GM19023 (cell line): ENCODE measurements at regions not wholly inside any gene's neighbourhood (a gene's known extent, or its start where the extent isn't known, plus 50 kb on each side); places are given as distances from the start of the nearest gene placed in this dataset.
"Not testable (repeated sequence)": the region's sequence is repeated elsewhere in the genome, so short reads cannot be mapped to it uniquely, and the experiment has no call there.

Experiments
- ATAC-seq: cut with Tn5 transposase; IDR thresholded peaks from one replicate; pipeline ENCODE4 v1.9.1; 2021; ENCODE audit warnings: mild to moderate bottlenecking, moderate library complexity; ENCODE audit not compliant: unreplicated experiment

- ATAC-seq, result no peak
Observed at GRCh38 chr3:118626453-118626852, 408.2 kb downstream of the IGSF11 start.

GRCh38 chr3:118628704-118629341 lies 405.8 kb downstream of the IGSF11 start:
- ATAC-seq, result peak; percentile 98

DNA sequence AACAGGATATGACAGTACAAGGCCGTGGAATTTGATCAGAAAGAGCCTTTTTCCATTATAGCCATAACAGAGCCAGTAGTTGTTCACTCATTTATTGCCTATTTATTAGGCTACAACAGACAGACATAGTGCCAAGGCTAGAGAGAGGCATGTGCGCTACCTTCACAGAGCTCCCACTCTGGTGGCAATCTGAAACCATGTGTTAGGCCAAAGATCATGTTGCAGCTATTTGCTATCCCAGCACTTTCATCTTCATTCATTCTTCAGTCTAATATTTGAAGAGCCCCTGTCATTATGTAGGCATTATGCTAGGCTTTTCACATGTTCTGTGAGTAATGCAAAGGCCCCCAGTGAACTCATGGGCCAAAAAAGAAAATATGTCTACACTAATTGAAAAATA lies 404.8 kb downstream of the IGSF11 start:
- ATAC-seq, result no peak

DNA sequence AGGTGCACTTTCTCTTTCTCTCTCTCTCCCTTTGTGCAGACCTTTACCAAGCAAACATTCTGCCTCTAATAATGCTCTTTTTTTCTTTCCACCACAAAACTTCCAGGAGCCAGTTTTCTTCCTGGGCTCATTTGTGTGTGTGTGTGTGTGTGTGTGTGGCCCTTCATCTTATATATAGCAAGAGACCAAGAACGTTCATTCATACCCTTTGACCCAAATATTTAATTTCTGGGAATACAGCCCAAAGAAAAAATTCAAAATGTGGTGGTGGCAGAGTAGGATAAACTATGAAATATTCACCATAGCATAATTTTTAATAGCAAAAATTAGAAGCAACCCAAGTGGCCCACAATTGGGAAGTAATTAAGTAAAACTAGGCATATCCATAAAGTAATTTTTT lies 398.9 kb downstream of the IGSF11 start:
- ATAC-seq, result no peak

DNA sequence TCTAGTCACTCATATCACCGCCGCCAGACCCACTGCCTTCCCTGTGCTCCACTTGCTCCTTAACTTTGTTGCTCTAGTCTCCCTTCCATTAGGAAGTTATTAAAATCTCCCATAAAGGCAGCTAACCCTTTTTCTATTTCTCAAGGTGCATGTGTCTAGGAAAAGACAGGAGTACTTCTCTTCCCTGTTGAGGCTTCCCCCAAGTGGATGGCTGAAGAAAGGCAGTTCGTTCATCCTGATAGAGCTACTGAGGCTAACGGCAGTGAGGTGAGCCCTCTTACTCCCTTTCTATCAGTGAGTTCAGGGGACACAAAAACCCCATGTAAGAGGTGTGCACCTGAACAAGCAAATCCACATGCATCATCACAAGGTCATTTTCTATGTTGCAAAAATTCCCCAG lies 397.8 kb downstream of the IGSF11 start:
- no peak for ATAC-seq

GRCh38 chr3:118637846-118638245 lies 396.8 kb downstream of the IGSF11 start:
- no peak for ATAC-seq

DNA sequence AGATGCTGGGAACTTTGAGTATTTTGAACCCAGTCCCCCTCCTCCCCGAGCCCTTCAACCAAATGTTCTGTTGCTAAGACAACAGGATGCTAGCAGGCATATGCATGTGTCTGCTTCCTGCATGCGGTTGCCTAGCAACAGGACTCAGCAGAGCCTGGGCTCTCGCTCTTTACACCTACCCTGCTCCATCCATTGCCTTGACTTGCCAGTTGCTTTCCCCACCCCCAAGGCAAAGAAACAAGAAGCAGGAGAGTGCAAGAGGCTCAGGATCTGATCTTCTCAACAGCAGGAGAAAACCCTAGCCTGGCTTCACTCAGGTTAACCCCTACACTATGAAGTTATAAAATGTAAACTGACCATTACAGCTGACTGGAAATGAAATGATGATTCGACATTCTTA lies 393.0 kb downstream of the IGSF11 start:
- peak; percentile 80 for ATAC-seq

GRCh38 chr3:118671192-118671591 lies 363.5 kb downstream of the IGSF11 start:
- no peak for ATAC-seq

GRCh38 chr3:118675305-118675704 lies 359.3 kb downstream of the IGSF11 start:
- no peak for ATAC-seq

- ATAC-seq, result not testable (repeated sequence)
Observed at GRCh38 chr3:118678663-118679062, 356.0 kb downstream of the IGSF11 start.

- ATAC-seq, result no peak
Observed at GRCh38 chr3:118682921-118683320, 351.7 kb downstream of the IGSF11 start.

DNA sequence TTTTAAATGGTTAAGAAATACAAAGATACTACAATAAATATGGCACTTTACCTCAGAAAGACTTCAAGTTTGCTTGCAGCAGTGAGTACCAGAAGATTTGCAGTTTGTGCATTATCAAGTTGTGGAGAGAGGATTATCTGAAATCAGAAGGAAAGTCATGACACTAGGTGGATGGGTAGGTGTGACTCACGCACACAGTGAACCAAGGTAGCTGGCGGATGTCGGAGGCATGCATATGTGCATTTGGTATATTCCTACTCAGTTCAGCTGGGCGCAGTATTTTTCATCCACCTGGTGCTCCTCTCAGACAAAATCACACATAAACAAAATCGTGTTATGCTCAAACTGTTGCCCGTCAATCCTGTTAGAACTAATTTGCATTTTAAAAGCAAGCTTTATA lies 351.0 kb downstream of the IGSF11 start:
- no peak for ATAC-seq

DNA sequence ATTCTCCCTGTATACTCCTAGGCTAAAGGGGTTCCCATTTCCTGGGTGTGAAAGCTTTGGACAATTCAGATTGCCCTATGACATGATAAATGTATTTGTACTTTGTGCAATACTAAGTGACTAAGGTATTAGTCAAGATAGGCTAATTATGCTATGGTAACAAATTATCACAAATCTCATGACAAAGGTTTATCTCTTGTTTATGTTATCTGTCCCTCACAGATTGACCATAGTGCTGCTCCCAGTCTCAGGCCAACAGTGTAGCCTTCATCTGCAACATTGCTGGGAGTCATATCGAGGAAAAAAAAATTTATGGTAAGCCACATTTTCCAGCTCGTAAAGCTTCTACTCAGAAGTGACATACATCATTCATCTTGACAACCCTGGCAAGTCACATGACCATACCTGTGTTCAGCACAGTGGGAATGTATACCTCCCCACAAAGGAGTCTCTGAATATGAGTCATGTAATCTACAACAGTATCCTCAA lies 346.2 kb downstream of the IGSF11 start:
- ATAC-seq, result no peak

GRCh38 chr3:118692416-118692815 lies 342.2 kb downstream of the IGSF11 start:
- ATAC-seq, result no peak

DNA sequence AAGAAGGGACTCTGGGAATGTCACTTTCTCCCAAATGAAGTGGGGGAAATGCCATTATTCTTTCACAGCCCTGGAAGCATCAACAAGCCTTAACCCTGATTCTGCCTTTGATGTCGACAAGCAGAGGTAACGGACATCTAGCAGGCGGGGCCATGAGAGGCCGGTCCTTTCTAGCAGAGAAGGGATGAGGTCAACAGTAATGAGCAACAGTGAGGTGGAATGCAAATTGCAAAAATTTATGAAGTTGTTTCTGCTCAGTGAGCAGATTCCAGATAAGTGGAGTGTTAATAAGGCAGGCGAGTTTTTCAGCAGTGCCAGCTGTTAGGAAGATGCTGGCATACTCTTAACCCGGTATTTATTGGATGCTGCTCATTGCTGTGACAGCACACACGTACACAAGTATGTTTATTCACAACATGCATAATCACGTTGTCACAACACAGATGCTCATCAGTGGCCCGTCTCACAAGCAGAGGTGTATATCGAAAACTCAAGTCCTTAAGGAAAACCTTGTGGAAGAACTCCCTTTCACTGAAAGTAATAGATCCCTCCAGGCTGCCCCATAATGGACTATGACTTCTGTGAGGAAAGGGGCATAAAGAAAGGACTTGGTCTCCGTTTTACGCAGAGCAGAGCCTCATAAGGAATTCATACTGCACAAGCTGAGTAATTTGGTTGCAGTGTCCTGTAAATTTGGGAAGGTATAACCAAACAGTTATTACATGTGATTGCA lies 329.0 kb downstream of the IGSF11 start:
- no peak for ATAC-seq

DNA sequence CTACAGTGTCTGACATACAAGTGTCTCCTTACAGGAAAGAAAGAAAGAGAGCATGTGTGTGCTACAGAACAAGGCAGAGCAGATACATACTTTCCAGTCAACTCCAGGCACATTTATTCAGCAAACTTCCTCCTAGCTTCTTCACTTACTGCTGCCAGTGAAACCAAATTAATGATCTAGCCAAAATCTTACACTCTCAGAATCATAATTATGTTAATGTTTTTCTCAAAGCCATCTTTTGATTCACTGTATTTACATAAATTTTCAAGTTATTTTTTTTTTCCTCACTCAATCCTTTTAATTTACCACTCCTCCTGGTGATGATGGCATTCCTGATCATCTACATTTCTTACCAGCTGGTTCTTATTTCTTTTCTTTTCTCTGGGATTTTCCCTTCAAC lies 326.7 kb downstream of the IGSF11 start:
- ATAC-seq, result no peak

DNA sequence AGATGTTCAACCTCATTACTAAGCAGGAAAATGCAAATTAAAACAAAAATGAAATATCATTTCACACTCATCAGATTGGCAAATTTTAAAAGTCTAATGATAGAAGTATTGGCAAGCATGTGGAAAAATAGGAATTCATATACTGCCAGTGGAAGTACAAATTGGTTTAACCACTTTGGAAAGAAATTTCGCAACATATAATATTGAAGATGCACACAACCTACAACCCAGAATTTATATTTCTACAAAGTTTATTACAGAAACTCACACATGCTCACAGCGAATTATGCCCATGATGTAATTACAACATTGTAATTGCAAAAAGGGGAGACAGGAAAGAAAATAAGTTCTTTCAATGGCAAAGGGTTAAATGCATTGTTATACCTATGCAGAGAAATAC lies 324.1 kb downstream of the IGSF11 start:
- ATAC-seq, result no peak

GRCh38 chr3:118713502-118714207 lies 321.0 kb downstream of the IGSF11 start:
- no peak for ATAC-seq

DNA sequence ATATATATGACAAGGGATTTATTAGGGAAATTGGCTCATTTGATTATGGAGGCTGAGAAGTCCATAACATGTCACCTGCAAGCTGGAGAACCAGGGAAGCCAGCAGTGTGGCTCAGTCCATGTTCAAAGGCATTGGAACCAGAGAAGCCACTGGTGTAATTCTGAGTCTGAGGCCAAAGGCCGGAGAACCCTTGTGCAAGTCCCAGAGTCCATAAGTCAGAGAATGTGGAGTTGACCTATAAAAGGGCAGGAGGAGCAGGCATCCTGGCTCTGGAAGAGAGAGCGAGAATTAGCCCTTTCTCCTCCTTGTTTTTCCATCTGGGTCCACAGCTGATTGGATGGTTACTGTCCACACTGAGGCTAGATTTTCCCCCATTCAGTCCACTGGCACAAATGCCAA lies 319.8 kb downstream of the IGSF11 start:
- ATAC-seq, result no peak

DNA sequence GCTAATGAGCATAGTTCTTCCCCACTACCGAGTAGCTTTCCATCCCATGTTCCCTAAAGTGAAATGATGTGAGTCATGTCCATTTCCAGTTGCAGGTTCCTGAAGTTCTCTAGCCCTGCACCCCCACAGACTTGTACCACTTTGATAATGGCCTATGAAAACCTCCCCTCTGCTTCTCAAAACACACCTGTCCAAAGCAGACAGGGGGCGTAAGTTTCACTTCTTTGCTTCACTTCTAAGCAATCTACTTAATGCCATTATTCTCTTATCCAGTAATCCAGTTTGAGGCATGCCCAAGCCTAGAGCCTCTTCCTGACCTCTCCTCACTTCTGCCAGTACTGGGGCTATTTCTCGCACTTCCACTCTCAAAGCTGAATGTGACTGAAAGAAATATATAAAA lies 305.1 kb downstream of the IGSF11 start:
- no peak for ATAC-seq

- ATAC-seq, result no peak
Observed at GRCh38 chr3:118734664-118735063, 300.0 kb downstream of the IGSF11 start.

DNA sequence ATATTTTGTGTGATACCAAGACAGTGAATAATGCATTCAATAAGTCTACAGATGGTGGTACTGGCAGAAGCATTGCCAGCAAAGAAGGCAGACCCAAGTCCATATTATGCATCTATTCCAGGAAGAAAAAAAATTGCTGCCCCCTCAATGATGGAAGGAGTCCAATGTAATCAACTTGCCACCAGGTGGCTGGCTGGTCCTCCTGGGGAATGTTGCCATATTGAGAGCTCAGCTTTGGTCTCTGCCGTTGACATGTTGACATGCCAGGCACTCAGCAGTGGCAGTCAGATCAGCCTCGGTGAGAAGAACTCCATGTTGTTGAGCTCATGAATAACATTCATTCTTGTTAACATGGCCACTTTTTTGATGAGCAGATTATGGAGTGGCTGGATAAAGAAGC lies 298.5 kb downstream of the IGSF11 start:
- ATAC-seq, result no peak
